Liver (tissue), 8 donors: ENCODE measurements at regions not wholly inside any gene's neighbourhood (a gene's known extent, or its start where the extent isn't known, plus 50 kb on each side); places are given as distances from the start of the nearest gene placed in this dataset.

Source experiments
- DNase-seq: peaks from one replicate; pipeline ENCODE4 v3.0.0-alpha.2; 2017; ENCODE audit warnings: low spot score
- H3K27ac ChIP-seq, 2 donors: one replicate each; pipeline ENCODE4 v1.7.0; 2013; ENCODE audit warnings: inconsistent platforms in 2 of 2, low read length in 2 of 2, control low read depth in 1 of 2, low read depth in 1 of 2, mild to moderate bottlenecking in 1 of 2
- H3K27me3 ChIP-seq, 4 donors: one replicate each; pipeline versions ENCODE4 v1.6.1 to v1.7.0; 2013; ENCODE audit warnings: low read length in 3 of 4, inconsistent platforms in 1 of 4, mild to moderate bottlenecking in 1 of 4, moderate library complexity in 1 of 4; ENCODE audit not compliant: control insufficient read depth in 4 of 4, insufficient read depth in 4 of 4
- H3K36me3 ChIP-seq, 4 donors: one replicate each; pipeline versions ENCODE4 v1.6.1 to v1.7.0; 2013; ENCODE audit warnings: low read length in 3 of 4, mild to moderate bottlenecking in 3 of 4, low read depth in 1 of 4, moderate library complexity in 1 of 4; ENCODE audit not compliant: control insufficient read depth in 4 of 4, insufficient read depth in 3 of 4
- H3K4me1 ChIP-seq, 4 donors: one replicate each; pipeline versions ENCODE4 v1.6.1 to v1.7.0; 2013; ENCODE audit warnings: low read length in 3 of 4, mild to moderate bottlenecking in 3 of 4, moderate library complexity in 1 of 4; ENCODE audit not compliant: control insufficient read depth in 4 of 4, insufficient read depth in 4 of 4
- H3K4me3 ChIP-seq, 3 donors: one replicate each; pipeline versions ENCODE4 v1.6.1 to v1.7.0; 2013; ENCODE audit warnings: low read length in 3 of 3, control low read depth in 1 of 3, low read depth in 1 of 3, mild to moderate bottlenecking in 1 of 3
- H3K9ac ChIP-seq, 2 donors: one replicate each; pipeline ENCODE4 v1.7.0; 2013; ENCODE audit warnings: low read length in 2 of 2, mild to moderate bottlenecking in 2 of 2, moderate library complexity in 2 of 2, control low read depth in 1 of 2, low read depth in 1 of 2
- H3K9me3 ChIP-seq, 4 donors: one replicate each; pipeline versions ENCODE4 v1.6.1 to v1.7.0; 2013; ENCODE audit warnings: low read length in 3 of 4; ENCODE audit not compliant: control insufficient read depth in 4 of 4
- ATF3 ChIP-seq: IDR thresholded peaks from 2 replicates; pipeline ENCODE4 v1.6.1; 2016; ENCODE audit warnings: antibody characterized with exemption
- CTCF ChIP-seq: fragments of 150-350 bp; IDR thresholded peaks from 2 replicates; pipeline ENCODE4 v1.5.1; 2017; ENCODE audit warnings: improper control_type of control experiment, low read depth, low read length; ENCODE audit not compliant: missing input control
- EGR1 ChIP-seq, 2 donors: IDR thresholded peaks; 2 replicates each; pipeline ENCODE4 v1.6.1; 2016 to 2018; ENCODE audit warnings: antibody characterized with exemption in 2 of 2, low read depth in 2 of 2
- FOXA1 ChIP-seq: IDR thresholded peaks from 2 replicates; pipeline ENCODE4 v1.6.1; 2016; ENCODE audit warnings: antibody characterized with exemption
- FOXA2 ChIP-seq: IDR thresholded peaks from 2 replicates; pipeline ENCODE4 v1.6.1; 2016; ENCODE audit warnings: antibody characterized with exemption
- GABPA ChIP-seq, 2 donors: IDR thresholded peaks in 1 of 2; conservative IDR thresholded peaks in 1 of 2; 2 replicates each; pipeline ENCODE4 v1.6.1; 2016; ENCODE audit warnings: antibody characterized with exemption in 2 of 2, mild to moderate bottlenecking in 1 of 2, moderate library complexity in 1 of 2
- HNF4A ChIP-seq, 2 donors: conservative IDR thresholded peaks; 2 replicates each; pipeline ENCODE4 v1.6.1; 2016; ENCODE audit warnings: antibody characterized with exemption in 2 of 2, mild to moderate bottlenecking in 2 of 2
- HNF4G ChIP-seq: IDR thresholded peaks from 2 replicates; pipeline ENCODE4 v1.6.1; 2016; ENCODE audit warnings: antibody characterized with exemption
- JUND ChIP-seq, 2 donors: IDR thresholded peaks; 2 replicates each; pipeline ENCODE4 v1.6.1; 2016; ENCODE audit warnings: antibody characterized with exemption in 2 of 2
- MAX ChIP-seq: IDR thresholded peaks from 2 replicates; pipeline ENCODE4 v1.6.1; 2016; ENCODE audit warnings: antibody characterized with exemption
- NR2F2 ChIP-seq: IDR thresholded peaks from 2 replicates; pipeline ENCODE4 v1.6.1; 2016; ENCODE audit warnings: antibody characterized with exemption
- RAD21 ChIP-seq, 2 donors: IDR thresholded peaks; 2 replicates each; pipeline ENCODE4 v1.6.1; 2016; ENCODE audit warnings: antibody characterized with exemption in 2 of 2, mild to moderate bottlenecking in 2 of 2
- REST ChIP-seq: IDR thresholded peaks from 2 replicates; pipeline ENCODE4 v1.6.1; 2016; ENCODE audit warnings: antibody characterized with exemption, mild to moderate bottlenecking
- RXRA ChIP-seq, 2 donors: IDR thresholded peaks; 2 replicates each; pipeline ENCODE4 v1.6.1; 2017 to 2018; ENCODE audit warnings: antibody characterized with exemption in 2 of 2, mild to moderate bottlenecking in 1 of 2
- SP1 ChIP-seq: IDR thresholded peaks from 2 replicates; pipeline ENCODE4 v1.6.1; 2018; ENCODE audit warnings: antibody characterized with exemption, mild to moderate bottlenecking
- YY1 ChIP-seq: IDR thresholded peaks from 2 replicates; pipeline ENCODE4 v1.6.1; 2016; ENCODE audit warnings: antibody characterized with exemption, mild to moderate bottlenecking
- ZBTB33 ChIP-seq: IDR thresholded peaks from 2 replicates; pipeline ENCODE4 v1.6.1; 2016; ENCODE audit warnings: antibody characterized with exemption
- WGBS: extraction: QIAGEN DNeasy Blood & Tissue Kit; methylation state at CpG from one replicate; pipeline ENCODE4 v1.1.7; 2013; 5-methylcytosine and 5-hydroxymethylcytosine counted together
- donor health status: healthy.
- donor health status: healthy.
- donor health status: healthy.
- donor health status: healthy.
- donor health status: healthy.

GRCh38 chr16:6689643-6690042 lies 643.0 kb upstream of the RBFOX1 start:
- Histone ChIP-seq H3K27me3 (no peaks in the 10 kb centered on the region), H3K9ac (no peak overlapping the region), H3K36me3 (no peaks in the 10 kb centered on the region), H3K4me3 (no peak overlapping the region), H3K27ac (no peak overlapping the region), H3K4me1 (no peaks in the 10 kb centered on the region), H3K9me3 (peaks cover 0 to 5% (median 0%) of the 10 kb centered on the region in 4 donors)
- TF ChIP-seq FOXA1, result no peak
- no peak for TF ChIP-seq MAX
- TF ChIP-seq HNF4A (conservative IDR thresholded peaks at IDR 0.05), result no peak
- no peak for TF ChIP-seq CTCF
- TF ChIP-seq GABPA (IDR thresholded peaks at IDR 0.05 in 1 of 2, conservative IDR thresholded peaks at IDR 0.05 in 1 of 2), result no peak
- TF ChIP-seq RAD21 (IDR thresholded peaks at IDR 0.05), result no peak
- TF ChIP-seq ZBTB33, result no peak
- TF ChIP-seq YY1, result no peak
- no peak for TF ChIP-seq JUND (IDR thresholded peaks at IDR 0.05)
- no peak for TF ChIP-seq EGR1 (IDR thresholded peaks at IDR 0.05; ENCODE audit: low read depth in 2 of 2)
- no peak for TF ChIP-seq SP1
- TF ChIP-seq FOXA2, result no peak
- TF ChIP-seq ATF3, result no peak
- no peak for TF ChIP-seq RXRA (IDR thresholded peaks at IDR 0.05)
- TF ChIP-seq HNF4G, result no peak
- no peak for TF ChIP-seq NR2F2
- no peak for TF ChIP-seq REST
- no peak for DNase-seq
- WGBS, result 30% methylated on average over 5 of the region's 5 CpGs

GRCh38 chr16:6687593-6687992 lies 645.1 kb upstream of the RBFOX1 start:
- peaks cover 0 to 3% (median 0%) of the 10 kb centered on the region in 4 donors for H3K9me3 ChIP-seq
- no peak for DNase-seq
- H3K4me3 ChIP-seq, result no peak overlapping the region
- H3K9ac ChIP-seq, result no peak overlapping the region
- no peak for TF ChIP-seq NR2F2
- 90% methylated on average over 3 of the region's 3 CpGs for WGBS
- no peaks in the 10 kb centered on the region for H3K27me3 ChIP-seq
- H3K4me1 ChIP-seq, result no peaks in the 10 kb centered on the region
- H3K27ac ChIP-seq, result no peak overlapping the region
- H3K36me3 ChIP-seq, result no peaks in the 10 kb centered on the region
